GM12891 (cell line): ENCODE measurements at regions not wholly inside any gene's neighbourhood (a gene's known extent, or its start where the extent isn't known, plus 50 kb on each side); places are given as distances from the start of the nearest gene placed in this dataset.

Experiments
- PAX5 ChIP-seq: IDR thresholded peaks from 2 replicates; pipeline ENCODE4 v1.6.1; 2011; ENCODE audit warnings: low read length, moderate library complexity, mild to moderate bottlenecking; ENCODE audit not compliant: insufficient read depth, severe bottlenecking
- POLR2A ChIP-seq: IDR thresholded peaks from 2 replicates; pipeline ENCODE4 v1.6.1; 2011; ENCODE audit warnings: low read depth, low read length, control low read depth
- POLR2AphosphoS5 ChIP-seq: IDR thresholded peaks from 2 replicates; pipeline ENCODE4 v1.6.1; 2011; ENCODE audit warnings: low read depth, low read length, control low read depth
- POU2F2 ChIP-seq: IDR thresholded peaks from 2 replicates; pipeline ENCODE4 v1.6.1; 2011; ENCODE audit warnings: low read depth, mild to moderate bottlenecking, control low read depth, low read length, moderate library complexity
- SPI1 ChIP-seq: IDR thresholded peaks from 2 replicates; pipeline ENCODE4 v1.6.1; 2011; ENCODE audit warnings: low read depth, low read length, control low read depth
- TAF1 ChIP-seq: IDR thresholded peaks from 2 replicates; pipeline ENCODE4 v1.6.1; 2011; ENCODE audit warnings: low read depth, low read length, control low read depth

GRCh38 chr13:90104764-90105163 is 1242.7 kb upstream of the MIR17HG start:
- no peak for TF ChIP-seq POLR2AphosphoS5
- TF ChIP-seq POLR2A: no peak
- no peak for TF ChIP-seq TAF1
- no peak for TF ChIP-seq PAX5
- TF ChIP-seq SPI1: no peak
- no peak for TF ChIP-seq POU2F2
